GM12865 (cell line): ENCODE measurements at regions not wholly inside any gene's neighbourhood (a gene's known extent, or its start where the extent isn't known, plus 50 kb on each side); places are given as distances from the start of the nearest gene placed in this dataset.

ENCODE experiments used
- DNase-seq: peaks from one replicate; pipeline ENCODE4 v3.0.0; 2010; ENCODE audit warnings: low read depth
- H3K4me3 ChIP-seq: 2 replicates; pipeline ENCODE4 v1.5.1; 2011; ENCODE audit warnings: mild to moderate bottlenecking, low read depth, low read length, control low read depth
- CTCF ChIP-seq: IDR thresholded peaks from 2 replicates; pipeline ENCODE4 v1.5.1; 2011; ENCODE audit warnings: low read length, control low read depth, low read depth, inconsistent platforms; ENCODE audit not compliant: insufficient read depth; ENCODE audit errors: missing control alignments

GRCh38 chr3:40672861-40673260 lies 148.1 kb downstream of the ZNF621 start:
- no peak for TF ChIP-seq CTCF
- no peak for DNase-seq
- no peak overlapping the region for H3K4me3 ChIP-seq

GRCh38 chr3:40677321-40677720 lies 152.6 kb downstream of the ZNF621 start:
- no peak for TF ChIP-seq CTCF
- H3K4me3 ChIP-seq, result no peak overlapping the region
- no peak for DNase-seq

- H3K4me3 ChIP-seq, result no peak overlapping the region
- TF ChIP-seq CTCF, result no peak
- no peak for DNase-seq
Observed at GRCh38 chr3:40677749-40678148, 153.0 kb downstream of the ZNF621 start.

- DNase-seq, result peak; percentile 15
- no peak for TF ChIP-seq CTCF
- H3K4me3 ChIP-seq, result no peak overlapping the region
Observed at GRCh38 chr3:40679290-40679689, 154.5 kb downstream of the ZNF621 start.

- no peak for TF ChIP-seq CTCF
Observed at GRCh38 chr3:40680685-40681657, 156.2 kb downstream of the ZNF621 start.

GRCh38 chr3:40681658-40682055 lies 156.9 kb downstream of the ZNF621 start:
- DNase-seq, result peak; percentile 8
- no peak overlapping the region for H3K4me3 ChIP-seq
- TF ChIP-seq CTCF, result no peak

More at GRCh38 chr3:40680685-40681657, 156.2 kb downstream of the ZNF621 start:
- no peak overlapping the region for H3K4me3 ChIP-seq
- peak; percentile 24 for DNase-seq
